GM18868 (cell line): ENCODE measurements at regions not wholly inside any gene's neighbourhood (a gene's known extent, or its start where the extent isn't known, plus 50 kb on each side); places are given as distances from the start of the nearest gene placed in this dataset.
"Not testable (repeated sequence)": the region's sequence is repeated elsewhere in the genome, so short reads cannot be mapped to it uniquely, and the experiment has no call there.

Source experiments
- ATAC-seq: cut with Tn5 transposase; IDR thresholded peaks from one replicate; pipeline ENCODE4 v1.9.1; 2021; ENCODE audit warnings: mild to moderate bottlenecking, moderate library complexity; ENCODE audit not compliant: unreplicated experiment

GRCh38 chr4:79178760-79179159 is 147.1 kb downstream of the NAA11 start:
- ATAC-seq = no peak

- peak; percentile 63 for ATAC-seq
These were observed 148.5 kb downstream of the NAA11 start for GRCh38 chr4:79177388-79177787.

GRCh38 chr4:79176351-79176750 is 149.5 kb downstream of the NAA11 start:
- no peak for ATAC-seq

- no peak for ATAC-seq
These were observed 150.1 kb downstream of the NAA11 start for GRCh38 chr4:79175716-79176115.

GRCh38 chr4:79174490-79175252 is 151.2 kb downstream of the NAA11 start:
- ATAC-seq = no peak

- ATAC-seq = no peak
These were observed 152.7 kb downstream of the NAA11 start for GRCh38 chr4:79173186-79173585.

- peak; percentile 65 for ATAC-seq
These were observed 155.8 kb downstream of the NAA11 start for GRCh38 chr4:79170077-79170476.

GRCh38 chr4:79164907-79165610 is 160.8 kb downstream of the NAA11 start:
- no peak for ATAC-seq

- peak; percentile 86 for ATAC-seq
These were observed 161.8 kb downstream of the NAA11 start for GRCh38 chr4:79163981-79164490.

GRCh38 chr4:79160962-79161361 is 164.9 kb downstream of the NAA11 start:
- no peak for ATAC-seq

- peak; percentile 57 for ATAC-seq
These were observed 167.2 kb downstream of the NAA11 start for GRCh38 chr4:79158705-79159104.

GRCh38 chr4:79155336-79155735 is 170.5 kb downstream of the NAA11 start:
- ATAC-seq = no peak

- no peak for ATAC-seq
These were observed 174.9 kb downstream of the NAA11 start for GRCh38 chr4:79150820-79151416.

GRCh38 chr4:79148369-79148768 is 177.5 kb downstream of the NAA11 start:
- ATAC-seq = no peak

GRCh38 chr4:79147251-79147650 is 178.6 kb downstream of the NAA11 start:
- ATAC-seq = no peak

- peak; percentile 49 for ATAC-seq
These were observed 184.3 kb downstream of the NAA11 start for GRCh38 chr4:79141530-79141929.

- ATAC-seq = no peak
These were observed 191.1 kb downstream of the NAA11 start for GRCh38 chr4:79134767-79135166.

GRCh38 chr4:79132826-79133225 is 193.0 kb downstream of the NAA11 start:
- ATAC-seq = no peak

GRCh38 chr4:79121875-79122358 is 182.7 kb upstream of the PAQR3 start:
- no peak for ATAC-seq

- no peak for ATAC-seq
These were observed 182.0 kb upstream of the PAQR3 start for GRCh38 chr4:79121223-79121622.

GRCh38 chr4:79117051-79117450 is 177.8 kb upstream of the PAQR3 start:
- ATAC-seq = not testable (repeated sequence)

- no peak for ATAC-seq
These were observed 167.8 kb upstream of the PAQR3 start for GRCh38 chr4:79107014-79107413.
